GM12878 (cell line): ENCODE measurements at regions not wholly inside any gene's neighbourhood (a gene's known extent, or its start where the extent isn't known, plus 50 kb on each side); places are given as distances from the start of the nearest gene placed in this dataset.

Experiments
- CHD2 ChIP-seq: IDR thresholded peaks from 2 replicates; pipeline ENCODE4 v1.6.1; 2011; ENCODE audit warnings: low read depth, low read length, improper control_type of control experiment, borderline replicate concordance
- JUND ChIP-seq: IDR thresholded peaks from 2 replicates; pipeline ENCODE4 v1.6.1; 2012; ENCODE audit warnings: low read depth, mild to moderate bottlenecking, low read length, improper control_type of control experiment, moderate library complexity
- MTA3 ChIP-seq: IDR thresholded peaks from 2 replicates; pipeline ENCODE4 v1.6.1; 2012; ENCODE audit warnings: low read length, inconsistent platforms, borderline replicate concordance
- POLR2AphosphoS5 ChIP-seq: IDR thresholded peaks from 2 replicates; pipeline ENCODE4 v1.6.1; 2011; ENCODE audit warnings: mild to moderate bottlenecking, low read length, inconsistent platforms
- TF ChIP-seq, protein P1 (sequence below), 3 experiments: IDR thresholded peaks in 2 of 3; conservative IDR thresholded peaks in 1 of 3; 2 replicates each; pipeline ENCODE4 v1.5.1; 2011; ENCODE audit warnings: low read depth in 3 of 3, low read length in 3 of 3, mild to moderate bottlenecking in 3 of 3, control low read depth in 2 of 3, moderate library complexity in 2 of 3, inconsistent platforms in 1 of 3, mixed read lengths in 1 of 3; ENCODE audit not compliant: control insufficient read depth in 2 of 3, insufficient read depth in 1 of 3; ENCODE audit errors: extremely low read depth in 1 of 3

GRCh38 chr3:159497361-159497760 is 491.3 kb upstream of the IL12A start:
- TF ChIP-seq, protein P1, sequence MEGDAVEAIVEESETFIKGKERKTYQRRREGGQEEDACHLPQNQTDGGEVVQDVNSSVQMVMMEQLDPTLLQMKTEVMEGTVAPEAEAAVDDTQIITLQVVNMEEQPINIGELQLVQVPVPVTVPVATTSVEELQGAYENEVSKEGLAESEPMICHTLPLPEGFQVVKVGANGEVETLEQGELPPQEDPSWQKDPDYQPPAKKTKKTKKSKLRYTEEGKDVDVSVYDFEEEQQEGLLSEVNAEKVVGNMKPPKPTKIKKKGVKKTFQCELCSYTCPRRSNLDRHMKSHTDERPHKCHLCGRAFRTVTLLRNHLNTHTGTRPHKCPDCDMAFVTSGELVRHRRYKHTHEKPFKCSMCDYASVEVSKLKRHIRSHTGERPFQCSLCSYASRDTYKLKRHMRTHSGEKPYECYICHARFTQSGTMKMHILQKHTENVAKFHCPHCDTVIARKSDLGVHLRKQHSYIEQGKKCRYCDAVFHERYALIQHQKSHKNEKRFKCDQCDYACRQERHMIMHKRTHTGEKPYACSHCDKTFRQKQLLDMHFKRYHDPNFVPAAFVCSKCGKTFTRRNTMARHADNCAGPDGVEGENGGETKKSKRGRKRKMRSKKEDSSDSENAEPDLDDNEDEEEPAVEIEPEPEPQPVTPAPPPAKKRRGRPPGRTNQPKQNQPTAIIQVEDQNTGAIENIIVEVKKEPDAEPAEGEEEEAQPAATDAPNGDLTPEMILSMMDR (IDR thresholded peaks at IDR 0.05 in 2 of 3, conservative IDR thresholded peaks at IDR 0.05 in 1 of 3; ENCODE audit: control insufficient read depth in 2 of 3, extremely low read depth in 1 of 3, insufficient read depth in 1 of 3, low read depth in 3 of 3, low read length in 3 of 3), result no peak
- TF ChIP-seq POLR2AphosphoS5 (no peak), CHD2 (no peak), JUND (no peak), MTA3 (no peak)
